A549 (cell line): ENCODE measurements at regions not wholly inside any gene's neighbourhood (a gene's known extent, or its start where the extent isn't known, plus 50 kb on each side); places are given as distances from the start of the nearest gene placed in this dataset.

ENCODE experiments used
- ATAC-seq, 2 experiments: fragments of 200-7000 bp in 1 of 2; fragments of >200 bp in 1 of 2; cut with Nextera tagmentation in 1 of 2; cut with Tn5 transposase in 1 of 2; 3 replicates each; pipeline versions ENCODE4 v1.8.0 to v1.9.1; 2018 to 2020; ENCODE audit warnings: mild to moderate bottlenecking in 1 of 2, moderate library complexity in 1 of 2
- CTCF ChIA-PET: fragments of 300-600 bp; sonication (Branson Sonifier 250); formaldehyde crosslinking; extraction: SDS; loops from one replicate; lab custom pipeline; 2021; ENCODE audit warnings: antibody characterized with exemption, inconsistent platforms; lab: Yijun Ruan, JAX
- POLR2A ChIA-PET: fragments of 350-600 bp; formaldehyde crosslinking; extraction: SDS; loops from one replicate; lab custom pipeline; 2021; ENCODE audit warnings: antibody characterized with exemption, inconsistent platforms; lab: Yijun Ruan, JAX
- DNase-seq, 2 experiments: peaks; one replicate each; pipeline versions ENCODE4 v3.0.0 to v3.0.0-alpha.2; 2011 to 2016; ENCODE audit warnings: low read depth in 1 of 2, low spot score in 1 of 2
- FAIRE-seq: peaks from 2 replicates; lab custom pipeline; 2011; peaks lifted over from hg19 to GRCh38; lab: Jason Lieb, UNC
- H3K27ac ChIP-seq, 2 experiments: fragments of >200 bp; sonication (Bioruptor Twin); formaldehyde crosslinking; 3 replicates each; pipeline ENCODE4 v1.5.1; 2016 to 2017
- H3K4me1 ChIP-seq: fragments of >200 bp; sonication (Bioruptor Twin); formaldehyde crosslinking; 3 replicates; pipeline ENCODE4 v1.6.1; 2016
- H3K4me2 ChIP-seq: fragments of >200 bp; sonication (Bioruptor Twin); formaldehyde crosslinking; 3 replicates; pipeline ENCODE4 v1.6.1; 2016
- H3K4me3 ChIP-seq: fragments of >200 bp; sonication (Bioruptor Twin); formaldehyde crosslinking; 3 replicates; pipeline ENCODE4 v1.5.1; 2016
- H3K9me3 ChIP-seq: fragments of >200 bp; sonication (Bioruptor Twin); formaldehyde crosslinking; 3 replicates; pipeline ENCODE4 v1.6.1; 2016
- BHLHE40 ChIP-seq: IDR thresholded peaks from 2 replicates; pipeline ENCODE4 v1.6.1; 2012; ENCODE audit warnings: low read depth, low read length, inconsistent platforms
- CHD4 ChIP-seq: fragments of 200-600 bp; sonication (generic); IDR thresholded peaks from 2 replicates; pipeline ENCODE4 v1.6.1; 2016; ENCODE audit warnings: antibody characterized with exemption, mild to moderate bottlenecking, borderline replicate concordance
- E2F6 ChIP-seq: IDR thresholded peaks from 2 replicates; pipeline ENCODE4 v1.6.1; 2012; ENCODE audit warnings: low read depth, borderline replicate concordance
- FOSL2 ChIP-seq, 2 experiments: fragments of 450-650 bp in 1 of 2; fragments of >200 bp in 1 of 2; sonication (Bioruptor Twin) in 1 of 2; formaldehyde crosslinking; IDR thresholded peaks; 2 replicates each; pipeline versions ENCODE4 v1.5.0 to v1.6.1; 2016 to 2020; ENCODE audit warnings: mild to moderate bottlenecking in 1 of 2, moderate library complexity in 1 of 2
- HES2 ChIP-seq: fragments of >200 bp; sonication (Bioruptor Twin); formaldehyde crosslinking; IDR thresholded peaks from 2 replicates; pipeline ENCODE4 v1.6.1; 2016
- HOXB13 ChIP-seq: fragments of 250-450 bp; sonication (Bioruptor Pico); IDR thresholded peaks from 2 replicates; pipeline ENCODE4 v1.5.0; 2020; ENCODE audit warnings: low read depth, mild to moderate bottlenecking, moderate library complexity
- HOXB5 ChIP-seq: fragments of 250-450 bp; sonication (Bioruptor Pico); IDR thresholded peaks from 2 replicates; pipeline ENCODE4 v1.5.0; 2020; ENCODE audit warnings: mild to moderate bottlenecking, moderate library complexity
- KDM5A ChIP-seq: fragments of 200-600 bp; sonication (generic); IDR thresholded peaks from 2 replicates; pipeline ENCODE4 v1.6.1; 2016; ENCODE audit warnings: antibody characterized with exemption, mild to moderate bottlenecking
- MAZ ChIP-seq: fragments of 150-350 bp; IDR thresholded peaks from 2 replicates; pipeline ENCODE4 v1.6.1; 2014; ENCODE audit warnings: antibody characterized with exemption, low read depth, low read length, borderline replicate concordance
- MYC ChIP-seq: IDR thresholded peaks from 2 replicates; pipeline ENCODE4 v1.6.1; 2012; ENCODE audit warnings: mild to moderate bottlenecking, inconsistent platforms, low read length, improper control_type of control experiment, borderline replicate concordance
- NFE2L2 ChIP-seq: fragments of 150-350 bp; conservative IDR thresholded peaks from 2 replicates; pipeline ENCODE4 v1.6.1; 2014; ENCODE audit warnings: low read length
- NR3C1 ChIP-seq: fragments of >200 bp; sonication (Bioruptor Twin); formaldehyde crosslinking; IDR thresholded peaks from 3 replicates; pipeline ENCODE4 v1.6.1; 2017
- PHF8 ChIP-seq: fragments of 200-600 bp; sonication (generic); IDR thresholded peaks from 2 replicates; pipeline ENCODE4 v1.6.1; 2016; ENCODE audit warnings: low read depth, mild to moderate bottlenecking, antibody characterized with exemption, moderate library complexity, borderline replicate concordance
- RNF2 ChIP-seq: fragments of 200-600 bp; sonication (generic); IDR thresholded peaks from 2 replicates; pipeline ENCODE4 v1.6.1; 2016; ENCODE audit warnings: low read depth, mild to moderate bottlenecking, antibody characterized with exemption, moderate library complexity, borderline replicate concordance
- SREBF2 ChIP-seq: fragments of 450-650 bp; IDR thresholded peaks from 2 replicates; pipeline ENCODE4 v1.6.1; 2014; ENCODE audit warnings: mild to moderate bottlenecking, moderate library complexity
- TFCP2L1 ChIP-seq: fragments of 250-450 bp; sonication (Bioruptor Pico); IDR thresholded peaks from 2 replicates; pipeline ENCODE4 v1.5.0; 2021; ENCODE audit warnings: mild to moderate bottlenecking
- TP53 ChIP-seq: fragments of 250-450 bp; sonication (Bioruptor Pico); IDR thresholded peaks from 2 replicates; pipeline ENCODE4 v1.5.0; 2021; ENCODE audit warnings: mild to moderate bottlenecking, moderate library complexity
- ZC3H11A ChIP-seq: fragments of 450-650 bp; IDR thresholded peaks from 2 replicates; pipeline ENCODE4 v1.6.1; 2014; ENCODE audit warnings: antibody characterized with exemption, mild to moderate bottlenecking
- ZFP36 ChIP-seq: fragments of 450-650 bp; IDR thresholded peaks from 2 replicates; pipeline ENCODE4 v1.6.1; 2014; ENCODE audit warnings: borderline replicate concordance; ENCODE audit not compliant: partially characterized antibody
- WGBS: methylation state at CpG from one replicate; pipeline ENCODE4 v1.1.6; 2017; ENCODE audit errors: missing lambda C conversion rate; 5-methylcytosine and 5-hydroxymethylcytosine counted together
- TF ChIP-seq, protein P1 (sequence below): fragments of 150-350 bp; IDR thresholded peaks from 2 replicates; pipeline ENCODE4 v1.6.1; 2014; ENCODE audit warnings: low read depth, mild to moderate bottlenecking, low read length
- TF ChIP-seq, protein P2 (sequence below): fragments of 250-450 bp; sonication (Bioruptor Pico); IDR thresholded peaks from 2 replicates; pipeline ENCODE4 v1.5.0; 2021; ENCODE audit warnings: mild to moderate bottlenecking, moderate library complexity, borderline replicate concordance
- TF ChIP-seq, protein P3 (sequence below): fragments of >200 bp; sonication (Bioruptor Twin); formaldehyde crosslinking; IDR thresholded peaks from 3 replicates; pipeline ENCODE4 v1.5.1; 2016

DNA sequence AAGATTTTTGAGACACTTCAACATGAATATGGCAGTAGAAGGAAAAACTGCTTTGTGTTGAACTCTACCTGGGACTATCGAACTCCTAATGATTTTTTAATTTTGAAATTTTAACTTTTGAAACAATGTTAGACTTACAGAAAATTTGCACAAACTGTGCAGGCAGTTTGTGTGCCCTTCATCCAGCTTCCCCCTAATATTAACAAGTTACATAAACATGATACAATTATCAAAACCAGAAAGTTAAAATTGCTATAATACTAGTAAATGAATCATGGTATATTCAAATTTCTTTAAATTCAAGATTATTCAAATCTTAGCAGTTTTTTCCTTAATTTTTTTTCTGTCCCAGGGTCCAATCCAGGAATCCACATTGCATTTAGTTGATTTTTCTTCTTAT, 278.9 kb downstream of the ADGRL2 start (continued):
- no peak for TF ChIP-seq HES2
- no peak for TF ChIP-seq BHLHE40
- TF ChIP-seq HOXB5 (CRISPR knock-in tag) = no peak
- no peak for TF ChIP-seq PHF8
- TF ChIP-seq ZC3H11A = no peak
- no peak for TF ChIP-seq MAZ
- no peak for TF ChIP-seq ZFP36
- TF ChIP-seq NR3C1 = no peak
- TF ChIP-seq TP53 (CRISPR knock-in tag) = no peak
- TF ChIP-seq, protein P1, sequence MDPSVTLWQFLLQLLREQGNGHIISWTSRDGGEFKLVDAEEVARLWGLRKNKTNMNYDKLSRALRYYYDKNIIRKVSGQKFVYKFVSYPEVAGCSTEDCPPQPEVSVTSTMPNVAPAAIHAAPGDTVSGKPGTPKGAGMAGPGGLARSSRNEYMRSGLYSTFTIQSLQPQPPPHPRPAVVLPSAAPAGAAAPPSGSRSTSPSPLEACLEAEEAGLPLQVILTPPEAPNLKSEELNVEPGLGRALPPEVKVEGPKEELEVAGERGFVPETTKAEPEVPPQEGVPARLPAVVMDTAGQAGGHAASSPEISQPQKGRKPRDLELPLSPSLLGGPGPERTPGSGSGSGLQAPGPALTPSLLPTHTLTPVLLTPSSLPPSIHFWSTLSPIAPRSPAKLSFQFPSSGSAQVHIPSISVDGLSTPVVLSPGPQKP = no peak

DNA sequence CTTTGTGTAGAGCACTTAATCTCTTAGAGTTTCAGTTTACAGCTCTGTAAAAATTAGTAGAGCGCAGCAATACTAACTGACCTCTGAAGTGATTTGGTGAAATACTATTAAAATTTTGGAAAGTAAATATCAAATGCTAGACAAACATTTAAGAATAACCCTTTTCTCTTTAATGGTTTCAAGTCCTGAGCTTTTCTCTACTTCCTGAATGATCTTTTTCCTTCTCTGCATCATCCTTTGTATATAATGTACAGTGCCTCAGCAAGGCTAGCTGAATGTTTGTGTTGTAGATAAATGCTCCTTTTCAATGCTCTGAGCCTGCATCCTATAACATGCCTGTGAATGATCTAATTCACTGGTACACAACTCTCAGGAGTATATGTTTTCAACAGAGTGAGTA, 272.9 kb downstream of the ADGRL2 start:
- no peak overlapping the region for H3K27ac ChIP-seq
- CTCF ChIA-PET = no interaction called here
- H3K4me3 ChIP-seq = no peak overlapping the region
- no peak for ATAC-seq
- H3K4me2 ChIP-seq = no peak overlapping the region
- WGBS = 80% methylated on average over 1 of the region's 1 CpG
- no peaks in the 10 kb centered on the region for H3K4me1 ChIP-seq
- no peak for DNase-seq
- FAIRE-seq = no peak
- POLR2A ChIA-PET = no interaction called here
- H3K9me3 ChIP-seq = no peaks in the 10 kb centered on the region
- no peak for TF ChIP-seq TFCP2L1 (CRISPR knock-in tag)
- no peak for TF ChIP-seq FOSL2 (IDR thresholded peaks at IDR 0.05)
- TF ChIP-seq FOSL2 (CRISPR knock-in tag; IDR thresholded peaks at IDR 0.05) = no peak
- TF ChIP-seq HES2 = no peak
- TF ChIP-seq, protein P2, sequence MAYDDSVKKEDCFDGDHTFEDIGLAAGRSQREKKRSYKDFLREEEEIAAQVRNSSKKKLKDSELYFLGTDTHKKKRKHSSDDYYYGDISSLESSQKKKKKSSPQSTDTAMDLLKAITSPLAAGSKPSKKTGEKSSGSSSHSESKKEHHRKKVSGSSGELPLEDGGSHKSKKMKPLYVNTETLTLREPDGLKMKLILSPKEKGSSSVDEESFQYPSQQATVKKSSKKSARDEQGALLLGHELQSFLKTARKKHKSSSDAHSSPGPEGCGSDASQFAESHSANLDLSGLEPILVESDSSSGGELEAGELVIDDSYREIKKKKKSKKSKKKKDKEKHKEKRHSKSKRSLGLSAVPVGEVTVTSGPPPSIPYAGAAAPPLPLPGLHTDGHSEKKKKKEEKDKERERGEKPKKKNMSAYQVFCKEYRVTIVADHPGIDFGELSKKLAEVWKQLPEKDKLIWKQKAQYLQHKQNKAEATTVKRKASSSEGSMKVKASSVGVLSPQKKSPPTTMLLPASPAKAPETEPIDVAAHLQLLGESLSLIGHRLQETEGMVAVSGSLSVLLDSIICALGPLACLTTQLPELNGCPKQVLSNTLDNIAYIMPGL (CRISPR knock-in tag) = no peak
- TF ChIP-seq BHLHE40 = no peak

DNA sequence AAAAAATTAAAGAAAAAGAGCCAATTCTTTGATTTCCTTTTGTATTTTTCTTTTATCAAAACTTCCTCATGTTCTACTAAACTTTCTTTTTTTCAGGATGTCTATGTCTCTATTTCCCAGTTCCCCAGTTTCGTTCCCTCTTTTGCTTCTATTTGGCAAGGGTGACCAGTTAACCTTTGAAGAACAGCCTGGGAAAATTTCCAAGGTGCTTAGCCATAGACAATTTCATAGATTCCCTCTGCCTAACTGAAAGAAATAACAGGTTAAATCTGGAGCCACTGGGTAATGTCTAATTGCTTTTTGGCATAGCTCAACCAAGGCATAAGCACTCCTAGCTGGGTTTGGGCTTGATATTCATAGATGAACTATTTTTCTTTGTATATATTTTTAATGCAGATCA, 272.3 kb downstream of the ADGRL2 start:
- POLR2A ChIA-PET = no interaction called here
- no peak overlapping the region for H3K27ac ChIP-seq
- FAIRE-seq (no peak), DNase-seq (no peak), ATAC-seq (no peak)
- CTCF ChIA-PET = no interaction called here
- no peak overlapping the region for H3K4me3 ChIP-seq
- H3K9me3 ChIP-seq = no peaks in the 10 kb centered on the region
- no peak overlapping the region for H3K4me2 ChIP-seq
- 0% methylated on average over 1 of the region's 1 CpG for WGBS
- H3K4me1 ChIP-seq = no peaks in the 10 kb centered on the region
- TF ChIP-seq E2F6 (no peak), CHD4 (no peak), HOXB13 (no peak), KDM5A (no peak), TP53 (CRISPR knock-in tag) (no peak)

GRCh38 chr1:82065916-82066315, 265.2 kb downstream of the ADGRL2 start:
- ChIA-PET POLR2A (no interaction called here), CTCF (no interaction called here)
- Histone ChIP-seq H3K9me3 (no peaks in the 10 kb centered on the region), H3K4me2 (no peak overlapping the region), H3K4me3 (no peak overlapping the region), H3K4me1 (no peaks in the 10 kb centered on the region), H3K27ac (no peak overlapping the region)
- no peak for ATAC-seq
- WGBS = 64% methylated on average over 4 of the region's 4 CpGs
- FAIRE-seq = no peak
- DNase-seq = no peak
- TF ChIP-seq TP53 (CRISPR knock-in tag) = no peak
- TF ChIP-seq SREBF2 = no peak
- TF ChIP-seq, protein P3, sequence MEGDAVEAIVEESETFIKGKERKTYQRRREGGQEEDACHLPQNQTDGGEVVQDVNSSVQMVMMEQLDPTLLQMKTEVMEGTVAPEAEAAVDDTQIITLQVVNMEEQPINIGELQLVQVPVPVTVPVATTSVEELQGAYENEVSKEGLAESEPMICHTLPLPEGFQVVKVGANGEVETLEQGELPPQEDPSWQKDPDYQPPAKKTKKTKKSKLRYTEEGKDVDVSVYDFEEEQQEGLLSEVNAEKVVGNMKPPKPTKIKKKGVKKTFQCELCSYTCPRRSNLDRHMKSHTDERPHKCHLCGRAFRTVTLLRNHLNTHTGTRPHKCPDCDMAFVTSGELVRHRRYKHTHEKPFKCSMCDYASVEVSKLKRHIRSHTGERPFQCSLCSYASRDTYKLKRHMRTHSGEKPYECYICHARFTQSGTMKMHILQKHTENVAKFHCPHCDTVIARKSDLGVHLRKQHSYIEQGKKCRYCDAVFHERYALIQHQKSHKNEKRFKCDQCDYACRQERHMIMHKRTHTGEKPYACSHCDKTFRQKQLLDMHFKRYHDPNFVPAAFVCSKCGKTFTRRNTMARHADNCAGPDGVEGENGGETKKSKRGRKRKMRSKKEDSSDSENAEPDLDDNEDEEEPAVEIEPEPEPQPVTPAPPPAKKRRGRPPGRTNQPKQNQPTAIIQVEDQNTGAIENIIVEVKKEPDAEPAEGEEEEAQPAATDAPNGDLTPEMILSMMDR = no peak
- TF ChIP-seq NFE2L2 = no peak
- no peak for TF ChIP-seq RNF2
- TF ChIP-seq HOXB5 (CRISPR knock-in tag) = no peak
- TF ChIP-seq MYC = no peak
